Left renal pelvis (tissue), 4 donors: ENCODE measurements at regions not wholly inside any gene's neighbourhood (a gene's known extent, or its start where the extent isn't known, plus 50 kb on each side); places are given as distances from the start of the nearest gene placed in this dataset.

ENCODE experiments used
- DNase-seq, 4 donors: peaks; one replicate each; pipeline ENCODE4 v3.0.0-alpha.2; 2013; ENCODE audit warnings: low read depth in 4 of 4, low spot score in 3 of 4

GRCh38 chr15:62521396-62521795 is 356.3 kb upstream of the C2CD4B start:
- no peak for DNase-seq

GRCh38 chr15:62524848-62525247 is 359.8 kb upstream of the C2CD4B start:
- DNase-seq, result no peak

GRCh38 chr15:62527387-62527786 is 362.3 kb upstream of the C2CD4B start:
- DNase-seq, result no peak

DNA sequence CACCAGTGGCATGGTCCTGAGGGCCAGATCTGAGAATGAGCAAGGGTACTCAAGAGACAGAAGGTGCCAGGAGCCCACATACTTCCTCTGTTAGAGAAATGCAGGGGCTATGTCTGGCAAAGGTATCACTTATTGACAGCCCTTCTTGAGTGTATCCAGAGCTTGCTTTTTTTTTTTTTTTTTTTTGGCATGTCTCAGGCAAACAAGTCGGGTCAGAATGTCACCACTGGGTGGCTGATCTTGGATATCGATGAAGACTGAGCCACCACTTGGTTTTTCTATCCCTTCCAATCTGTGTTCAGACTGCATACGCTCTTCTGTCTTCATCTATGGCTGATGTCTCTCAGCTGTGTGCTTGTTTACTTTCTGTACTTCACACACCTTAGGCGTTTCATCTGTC is 363.4 kb upstream of the C2CD4B start:
- no peak for DNase-seq

GRCh38 chr15:62532367-62532766 is 367.3 kb upstream of the C2CD4B start:
- no peak for DNase-seq

GRCh38 chr15:62533687-62534086 is 368.6 kb upstream of the C2CD4B start:
- no peak for DNase-seq

DNA sequence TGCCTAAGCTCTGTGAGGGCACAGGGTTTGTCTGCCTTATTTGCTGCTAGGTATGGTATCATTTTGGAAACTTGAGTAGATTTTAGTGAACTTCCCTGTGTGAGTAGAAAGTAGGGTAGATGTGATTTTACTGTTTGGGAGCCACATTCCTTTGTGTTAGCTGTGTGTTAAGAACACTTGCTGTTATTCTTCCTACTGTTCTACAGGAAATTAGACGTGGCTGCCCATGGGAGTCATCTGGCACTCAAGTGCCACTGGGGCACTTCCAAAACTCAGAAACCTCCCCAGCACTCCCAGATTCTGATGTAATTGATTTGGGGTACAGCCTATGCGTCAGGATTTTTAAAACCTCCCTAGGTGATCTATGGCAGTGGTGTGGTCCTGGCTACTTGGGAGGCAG is 369.9 kb upstream of the C2CD4B start:
- no peak for DNase-seq

- DNase-seq, result no peak
Measured at GRCh38 chr15:62539236-62539635, 374.2 kb upstream of the C2CD4B start.

DNA sequence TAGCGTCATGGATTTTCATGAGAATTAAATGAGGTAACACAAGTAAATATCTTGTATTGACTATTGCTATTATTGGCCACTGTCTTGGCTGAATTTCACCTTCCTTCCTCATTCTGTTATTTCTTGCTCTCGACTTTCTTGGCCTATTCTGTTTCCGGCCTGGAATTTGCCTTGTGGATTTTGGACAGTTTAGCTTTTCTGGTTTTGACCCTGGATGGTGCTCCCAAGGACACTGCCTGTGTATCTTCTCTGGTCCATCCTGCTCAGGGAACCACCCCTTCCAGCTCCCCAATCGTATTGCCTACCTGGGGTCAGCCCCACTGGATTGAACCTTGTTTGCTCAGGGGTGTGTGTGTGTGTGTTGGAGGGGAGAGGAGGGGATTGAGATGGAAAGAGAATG is 376.2 kb upstream of the C2CD4B start:
- no peak for DNase-seq

DNA sequence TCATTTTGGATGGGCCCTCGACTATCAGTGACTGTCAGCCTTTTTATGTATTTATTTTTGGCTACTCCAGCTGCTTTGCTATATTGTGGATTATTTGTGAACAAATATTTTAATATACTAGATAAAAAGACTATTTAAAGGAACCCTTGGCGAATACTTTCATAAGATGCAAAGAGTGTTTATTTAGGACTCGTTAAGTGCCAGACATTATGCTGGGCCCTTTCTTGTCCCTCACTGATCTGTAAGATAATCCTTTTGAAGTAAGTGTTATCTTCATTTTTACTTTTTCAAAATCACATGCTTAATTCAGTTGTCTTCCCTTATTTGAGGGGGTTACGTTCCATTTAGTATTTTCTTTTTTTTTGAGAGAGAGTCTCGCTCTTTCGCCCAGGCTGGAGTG is 376.8 kb upstream of the C2CD4B start:
- no peak for DNase-seq

GRCh38 chr15:62544446-62544845 is 379.4 kb upstream of the C2CD4B start:
- no peak for DNase-seq

DNA sequence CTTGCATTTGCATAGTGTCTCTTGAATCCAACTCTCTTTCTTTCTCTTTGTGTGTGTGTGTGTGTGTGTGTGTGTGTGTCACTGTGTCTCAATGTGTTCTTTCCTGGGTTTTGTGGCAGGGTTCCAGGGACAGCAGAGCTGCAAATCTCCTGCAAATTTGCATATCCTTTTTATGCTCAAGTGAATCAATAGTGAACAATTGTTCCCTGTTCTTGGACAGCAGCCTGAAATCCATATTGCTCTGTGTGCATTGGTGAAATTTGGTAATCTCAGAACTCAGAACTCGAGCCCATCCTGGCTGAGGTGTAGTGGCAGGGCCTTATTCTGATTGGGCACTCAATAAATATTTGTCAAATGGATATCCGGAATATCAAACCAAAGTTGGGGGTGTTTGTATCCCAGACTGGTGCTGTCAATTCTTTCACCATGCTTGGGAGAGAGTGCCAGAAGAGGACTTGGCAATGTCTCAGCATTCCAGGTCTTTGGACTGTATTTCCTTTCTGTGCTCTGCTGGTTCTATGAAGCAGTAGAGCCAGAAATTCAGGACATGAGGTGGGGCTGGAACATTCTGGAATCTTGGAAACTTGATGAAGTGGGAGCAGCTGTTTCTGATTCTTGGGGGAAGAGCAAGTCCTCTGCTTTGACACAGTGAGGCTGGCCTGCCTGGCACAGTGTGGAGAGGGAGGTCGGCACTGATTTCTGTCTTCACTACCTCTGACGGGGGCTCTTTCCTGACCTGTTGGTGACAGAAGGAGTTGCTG is 380.6 kb upstream of the C2CD4B start:
- DNase-seq, result no peak

DNA sequence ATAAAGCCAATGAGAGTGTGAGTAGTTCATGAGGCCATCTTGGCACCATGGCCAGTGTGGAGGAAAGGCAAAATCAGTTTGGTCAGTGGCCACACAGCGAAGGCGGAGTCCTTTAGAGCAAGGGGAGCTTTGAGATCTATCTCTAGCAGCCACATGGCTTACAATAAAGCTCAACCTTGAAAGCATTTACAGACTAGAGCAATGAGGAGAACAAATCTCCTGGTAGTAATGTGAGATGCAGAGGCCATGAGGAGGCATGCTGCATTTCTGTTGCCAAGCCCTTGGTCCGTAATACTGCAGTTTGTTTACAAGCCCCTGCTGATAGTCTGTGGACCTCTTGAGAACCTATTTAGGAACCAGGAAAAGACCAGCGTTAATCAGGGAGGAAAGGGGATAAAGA is 381.5 kb upstream of the C2CD4B start:
- no peak for DNase-seq

GRCh38 chr15:62547584-62547983 is 382.5 kb upstream of the C2CD4B start:
- no peak for DNase-seq

DNA sequence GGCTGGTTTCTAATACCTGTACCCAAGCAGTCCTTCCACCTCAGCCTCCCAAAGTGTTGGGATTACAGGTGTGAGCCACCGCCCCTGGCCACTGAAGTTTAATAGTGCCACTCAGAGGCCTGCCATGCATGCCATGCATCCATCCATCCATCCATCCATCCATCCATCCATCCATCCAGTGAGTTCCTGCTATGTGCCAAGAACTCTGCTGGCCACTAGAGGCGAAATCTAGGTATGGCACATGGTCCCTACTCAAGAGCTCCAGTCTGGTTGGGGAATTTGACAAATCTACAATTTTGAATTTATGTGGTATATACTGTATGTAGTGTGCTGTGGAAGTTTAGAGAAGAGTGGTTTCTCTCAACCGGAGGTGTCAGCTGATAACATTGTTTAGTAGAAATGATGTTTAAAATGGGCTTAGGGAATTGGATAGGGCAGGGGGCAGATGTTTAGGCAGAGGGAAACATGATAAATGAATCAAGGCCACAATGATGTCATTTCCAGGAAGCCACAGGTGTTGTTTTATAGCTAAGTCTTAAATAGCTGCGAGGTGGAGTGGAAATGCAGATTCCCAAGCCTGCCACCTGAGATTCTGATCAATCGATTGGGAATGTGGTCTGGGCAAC is 384.4 kb upstream of the C2CD4B start:
- no peak for DNase-seq

- no peak for DNase-seq
Measured at GRCh38 chr15:62550106-62550505, 385.0 kb upstream of the C2CD4B start.

GRCh38 chr15:62552444-62552843 is 387.4 kb upstream of the C2CD4B start:
- no peak for DNase-seq

DNA sequence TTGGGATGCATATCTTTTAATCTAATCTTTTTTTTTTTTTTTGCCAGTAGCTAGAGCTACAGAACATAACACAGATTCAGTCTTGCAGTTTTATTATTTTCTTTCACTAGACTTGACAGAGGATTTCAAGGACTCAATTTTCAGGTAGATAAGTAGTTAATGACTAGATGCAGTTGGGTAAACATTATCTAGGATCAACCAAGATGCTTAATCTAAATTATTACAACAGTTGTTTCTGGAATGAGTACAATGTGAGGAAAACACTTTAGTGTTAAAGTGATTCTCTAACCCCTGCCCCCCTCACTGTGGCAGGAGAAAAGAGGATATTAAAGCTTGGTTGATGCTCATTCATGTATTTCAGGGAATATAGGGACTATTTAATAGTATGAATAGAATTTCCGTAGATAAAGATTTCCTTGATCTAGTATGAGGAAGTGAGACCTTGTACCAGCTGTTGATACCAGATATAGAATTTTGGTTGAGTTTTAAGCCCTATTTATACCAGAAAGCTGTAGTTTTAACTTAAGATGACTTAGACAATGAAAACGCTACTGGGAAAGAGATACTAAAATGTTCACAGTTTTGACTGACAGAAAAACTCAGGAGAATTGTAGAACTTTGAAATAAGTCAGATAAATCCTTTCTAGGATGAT is 389.0 kb upstream of the C2CD4B start:
- DNase-seq, result no peak

- DNase-seq, result no peak
Measured at GRCh38 chr15:62558640-62559380, 393.7 kb upstream of the C2CD4B start.

- DNase-seq, result no peak
Measured at GRCh38 chr15:62559381-62559733, 394.3 kb upstream of the C2CD4B start.

- DNase-seq, result no peak
Measured at GRCh38 chr15:62561059-62561519, 396.0 kb upstream of the C2CD4B start.
